ENCODE measurements at regions not wholly inside any gene's neighbourhood (a gene's known extent, or its start where the extent isn't known, plus 50 kb on each side); places are given as distances from the start of the nearest gene placed in this dataset.

DNA sequence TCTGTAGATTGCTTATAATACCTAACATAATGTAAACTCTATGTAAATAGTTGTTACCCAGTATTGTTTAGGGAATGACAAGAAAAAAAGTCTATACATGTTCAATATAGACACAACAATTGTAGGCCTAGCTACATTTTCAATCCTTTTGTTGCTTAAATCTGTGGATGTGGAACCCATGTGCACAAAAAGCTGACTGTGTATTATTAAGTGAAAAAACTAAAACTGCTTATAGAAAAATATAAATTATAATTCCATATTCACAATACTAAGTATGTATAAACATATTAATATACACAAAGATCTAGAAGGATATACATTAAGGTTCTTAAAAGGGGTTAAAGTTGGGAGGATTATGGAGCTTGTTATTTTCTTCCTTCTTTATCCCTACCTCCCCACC lies 188.7 kb downstream of the PIK3R1 start:
- TF ChIP-seq, protein P1, sequence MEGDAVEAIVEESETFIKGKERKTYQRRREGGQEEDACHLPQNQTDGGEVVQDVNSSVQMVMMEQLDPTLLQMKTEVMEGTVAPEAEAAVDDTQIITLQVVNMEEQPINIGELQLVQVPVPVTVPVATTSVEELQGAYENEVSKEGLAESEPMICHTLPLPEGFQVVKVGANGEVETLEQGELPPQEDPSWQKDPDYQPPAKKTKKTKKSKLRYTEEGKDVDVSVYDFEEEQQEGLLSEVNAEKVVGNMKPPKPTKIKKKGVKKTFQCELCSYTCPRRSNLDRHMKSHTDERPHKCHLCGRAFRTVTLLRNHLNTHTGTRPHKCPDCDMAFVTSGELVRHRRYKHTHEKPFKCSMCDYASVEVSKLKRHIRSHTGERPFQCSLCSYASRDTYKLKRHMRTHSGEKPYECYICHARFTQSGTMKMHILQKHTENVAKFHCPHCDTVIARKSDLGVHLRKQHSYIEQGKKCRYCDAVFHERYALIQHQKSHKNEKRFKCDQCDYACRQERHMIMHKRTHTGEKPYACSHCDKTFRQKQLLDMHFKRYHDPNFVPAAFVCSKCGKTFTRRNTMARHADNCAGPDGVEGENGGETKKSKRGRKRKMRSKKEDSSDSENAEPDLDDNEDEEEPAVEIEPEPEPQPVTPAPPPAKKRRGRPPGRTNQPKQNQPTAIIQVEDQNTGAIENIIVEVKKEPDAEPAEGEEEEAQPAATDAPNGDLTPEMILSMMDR (IDR thresholded peaks at IDR 0.05; ENCODE audit: borderline replicate concordance, extremely low read depth, low read length, poor library complexity, severe bottlenecking): no peak
- no peak for TF ChIP-seq EZH2 (IDR thresholded peaks at IDR 0.05; ENCODE audit: borderline replicate concordance, low read depth, low read length, severe bottlenecking)

Measured in DND-41 (cell line).